ENCODE measurements at regions not wholly inside any gene's neighbourhood (a gene's known extent, or its start where the extent isn't known, plus 50 kb on each side); places are given as distances from the start of the nearest gene placed in this dataset.

- no peak for DNase-seq
Observed at GRCh38 chr12:132398386-132398991, 69.1 kb upstream of the GALNT9 start.

GRCh38 chr12:132397934-132398385 is 68.6 kb upstream of the GALNT9 start:
- in situ Hi-C loops (cut with HindIII; ENCODE audit: low pct_ligation_motif_present, low pct_unique_long_range_greater_than_20kb, low sequenced_read_pairs), result no loop called here

More at GRCh38 chr12:132398386-132398991, 69.1 kb upstream of the GALNT9 start:
- in situ Hi-C loops (cut with HindIII; ENCODE audit: low pct_ligation_motif_present, low pct_unique_long_range_greater_than_20kb, low sequenced_read_pairs), result no loop called here

GRCh38 chr12:132397152-132397933 is 68.0 kb upstream of the GALNT9 start:
- DNase-seq, result no peak
- in situ Hi-C loops (cut with HindIII; ENCODE audit: low pct_ligation_motif_present, low pct_unique_long_range_greater_than_20kb, low sequenced_read_pairs), result no loop called here

More at GRCh38 chr12:132397934-132398385, 68.6 kb upstream of the GALNT9 start:
- no peak for DNase-seq

GRCh38 chr12:132396657-132397056 is 67.3 kb upstream of the GALNT9 start:
- no peak for DNase-seq
- in situ Hi-C loops (cut with HindIII; ENCODE audit: low pct_ligation_motif_present, low pct_unique_long_range_greater_than_20kb, low sequenced_read_pairs), result no loop called here

GRCh38 chr12:132395908-132396305 is 66.5 kb upstream of the GALNT9 start:
- in situ Hi-C loops (cut with HindIII; ENCODE audit: low pct_ligation_motif_present, low pct_unique_long_range_greater_than_20kb, low sequenced_read_pairs), result no loop called here
- no peak for DNase-seq

GRCh38 chr12:132395192-132395907 is 66.0 kb upstream of the GALNT9 start:
- in situ Hi-C loops (cut with HindIII; ENCODE audit: low pct_ligation_motif_present, low pct_unique_long_range_greater_than_20kb, low sequenced_read_pairs), result no loop called here
- no peak for DNase-seq

- in situ Hi-C loops (cut with HindIII; ENCODE audit: low pct_ligation_motif_present, low pct_unique_long_range_greater_than_20kb, low sequenced_read_pairs), result no loop called here
- DNase-seq, result peak; percentile 49
Observed at GRCh38 chr12:132393991-132394949, 64.9 kb upstream of the GALNT9 start.

- in situ Hi-C loops (cut with HindIII; ENCODE audit: low pct_ligation_motif_present, low pct_unique_long_range_greater_than_20kb, low sequenced_read_pairs), result no loop called here
- DNase-seq, result peak; percentile 71
Observed at GRCh38 chr12:132393245-132393795, 63.9 kb upstream of the GALNT9 start.

- in situ Hi-C loops (cut with HindIII; ENCODE audit: low pct_ligation_motif_present, low pct_unique_long_range_greater_than_20kb, low sequenced_read_pairs), result no loop called here
- DNase-seq, result no peak
Observed at GRCh38 chr12:132392389-132393244, 63.2 kb upstream of the GALNT9 start.

- DNase-seq, result no peak
- in situ Hi-C loops (cut with HindIII; ENCODE audit: low pct_ligation_motif_present, low pct_unique_long_range_greater_than_20kb, low sequenced_read_pairs), result no loop called here
Observed at GRCh38 chr12:132391326-132392041, 62.1 kb upstream of the GALNT9 start.

- no peak for DNase-seq
Observed at GRCh38 chr12:132390287-132391076, 61.1 kb upstream of the GALNT9 start.

GRCh38 chr12:132389526-132390286 is 60.3 kb upstream of the GALNT9 start:
- in situ Hi-C loops (cut with HindIII; ENCODE audit: low pct_ligation_motif_present, low pct_unique_long_range_greater_than_20kb, low sequenced_read_pairs), result no loop called here
- DNase-seq, result no peak

More at GRCh38 chr12:132390287-132391076, 61.1 kb upstream of the GALNT9 start:
- in situ Hi-C loops (cut with HindIII; ENCODE audit: low pct_ligation_motif_present, low pct_unique_long_range_greater_than_20kb, low sequenced_read_pairs), result no loop called here

- in situ Hi-C loops (cut with HindIII; ENCODE audit: low pct_ligation_motif_present, low pct_unique_long_range_greater_than_20kb, low sequenced_read_pairs), result no loop called here
- no peak for DNase-seq
Observed at GRCh38 chr12:132389026-132389425, 59.6 kb upstream of the GALNT9 start.

- in situ Hi-C loops (cut with HindIII; ENCODE audit: low pct_ligation_motif_present, low pct_unique_long_range_greater_than_20kb, low sequenced_read_pairs), result no loop called here
- no peak for DNase-seq
Observed at GRCh38 chr12:132388379-132389015, 59.1 kb upstream of the GALNT9 start.
